ENCODE measurements at regions not wholly inside any gene's neighbourhood (a gene's known extent, or its start where the extent isn't known, plus 50 kb on each side); places are given as distances from the start of the nearest gene placed in this dataset.

- H3K4me3 ChIP-seq (ENCODE audit: low read depth, poor library complexity, severe bottlenecking) = no peak overlapping the region
- TF ChIP-seq CTCF (IDR thresholded peaks at IDR 0.05) = no peak
- no peak for TF ChIP-seq POLR2A (IDR thresholded peaks at IDR 0.05)
- no peak for DNase-seq (ENCODE audit: low spot score in 2 of 2)
- intact Hi-C loops (cut with DNase I; ENCODE audit: low total_unique reads) = no loop called here
- WGBS, 2 donors = 55 to 74% methylated on average over 3 of the region's 3 CpGs
Measured at GRCh38 chr10:129005804-129006203, 461.2 kb upstream of the MGMT start.

- no peak for DNase-seq (ENCODE audit: low spot score in 2 of 2)
- no peak overlapping the region for H3K4me3 ChIP-seq (ENCODE audit: low read depth, poor library complexity, severe bottlenecking)
- WGBS, 2 donors = 91 to 94% methylated on average over 6 of the region's 6 CpGs
- no peak for TF ChIP-seq CTCF (IDR thresholded peaks at IDR 0.05)
- no peak for TF ChIP-seq POLR2A (IDR thresholded peaks at IDR 0.05)
- intact Hi-C loops (cut with DNase I; ENCODE audit: low total_unique reads) = no loop called here
Measured at GRCh38 chr10:129018511-129018910, 448.5 kb upstream of the MGMT start.

- TF ChIP-seq CTCF (IDR thresholded peaks at IDR 0.05) (no peak), POLR2A (IDR thresholded peaks at IDR 0.05) (no peak)
- intact Hi-C loops (cut with DNase I; ENCODE audit: low total_unique reads) = no loop called here
- DNase-seq (ENCODE audit: low spot score in 2 of 2) = no peak
- 60% methylated on average over 8 of the region's 8 CpGs for WGBS, 2 donors
- no peak overlapping the region for H3K4me3 ChIP-seq (ENCODE audit: low read depth, poor library complexity, severe bottlenecking)
Measured at GRCh38 chr10:129020651-129021330, 446.2 kb upstream of the MGMT start.

- intact Hi-C loops (cut with DNase I; ENCODE audit: low total_unique reads) = no loop called here
- H3K4me3 ChIP-seq (ENCODE audit: low read depth, poor library complexity, severe bottlenecking) = no peak overlapping the region
- WGBS, 2 donors = 64 to 67% methylated on average over 18 of the region's 18 CpGs
- DNase-seq (ENCODE audit: low spot score in 2 of 2) = no peak
- TF ChIP-seq CTCF (IDR thresholded peaks at IDR 0.05) (no peak), POLR2A (IDR thresholded peaks at IDR 0.05) (no peak)
Measured at GRCh38 chr10:129021594-129022304, 445.3 kb upstream of the MGMT start.

GRCh38 chr10:129023082-129023481, 444.0 kb upstream of the MGMT start:
- TF ChIP-seq POLR2A (IDR thresholded peaks at IDR 0.05) (no peak), CTCF (IDR thresholded peaks at IDR 0.05) (no peak)
- no peak for DNase-seq (ENCODE audit: low spot score in 2 of 2)
- WGBS, 2 donors = 67 to 72% methylated on average over 5 of the region's 5 CpGs
- intact Hi-C loops (cut with DNase I; ENCODE audit: low total_unique reads) = no loop called here
- H3K4me3 ChIP-seq (ENCODE audit: low read depth, poor library complexity, severe bottlenecking) = no peak overlapping the region

All from lower leg skin (tissue), 4 donors.